Activated CD4-positive, alpha-beta T cell treated with anti-CD3 and anti-CD28 coated beads, Interleukin-10, Interleukin-2, amounts not matched to agents 100 ng/mL and 50 ng/mL, durations not matched to agents 16 hours and 8 hours (primary cell): ENCODE measurements at regions not wholly inside any gene's neighbourhood (a gene's known extent, or its start where the extent isn't known, plus 50 kb on each side); places are given as distances from the start of the nearest gene placed in this dataset.
"Not testable (repeated sequence)": the region's sequence is repeated elsewhere in the genome, so short reads cannot be mapped to it uniquely, and the experiment has no call there.

Source experiments
- DNase-seq: peaks from one replicate; pipeline ENCODE4 v3.0.0-alpha.2; 2020

- no peak for DNase-seq
These were observed 1729.9 kb upstream of the PCDH10 start for GRCh38 chr4:131419147-131419546.

DNA sequence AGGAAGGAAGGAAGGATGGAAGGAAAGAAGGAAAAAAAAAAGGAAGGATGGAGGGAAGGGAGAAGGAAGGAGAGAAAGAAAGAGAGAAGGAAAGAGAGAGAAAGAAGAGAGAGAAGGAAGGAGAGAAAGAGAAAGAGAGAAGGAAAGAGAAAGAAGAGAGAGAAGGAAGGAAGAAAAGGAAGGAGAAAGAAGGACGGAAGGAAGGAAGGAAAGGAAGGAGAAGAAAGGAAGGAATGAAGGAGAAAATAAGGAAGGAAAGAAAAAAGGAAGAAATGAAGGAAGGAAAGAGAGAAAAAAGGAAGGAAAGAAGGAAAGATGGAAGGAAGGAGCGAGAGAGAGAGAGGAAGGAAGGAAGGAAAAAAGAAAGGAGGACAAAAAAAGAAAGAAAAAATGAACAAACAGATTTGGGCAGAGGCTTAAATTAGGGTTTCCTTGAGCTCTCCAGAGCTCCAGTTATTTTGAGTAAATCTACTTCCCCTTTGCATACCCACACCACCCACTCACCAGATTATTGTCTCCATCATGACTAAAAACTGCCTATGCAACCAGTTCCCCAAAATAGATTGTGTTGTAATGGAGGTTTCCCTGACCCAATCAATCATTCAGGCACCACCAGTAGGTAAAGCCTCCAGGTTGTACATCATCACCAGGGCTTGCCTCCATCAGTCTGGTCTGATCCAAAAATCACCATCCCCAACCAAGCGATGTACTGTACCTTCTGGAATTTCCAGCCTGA is 1722.9 kb upstream of the PCDH10 start:
- DNase-seq: no peak

DNA sequence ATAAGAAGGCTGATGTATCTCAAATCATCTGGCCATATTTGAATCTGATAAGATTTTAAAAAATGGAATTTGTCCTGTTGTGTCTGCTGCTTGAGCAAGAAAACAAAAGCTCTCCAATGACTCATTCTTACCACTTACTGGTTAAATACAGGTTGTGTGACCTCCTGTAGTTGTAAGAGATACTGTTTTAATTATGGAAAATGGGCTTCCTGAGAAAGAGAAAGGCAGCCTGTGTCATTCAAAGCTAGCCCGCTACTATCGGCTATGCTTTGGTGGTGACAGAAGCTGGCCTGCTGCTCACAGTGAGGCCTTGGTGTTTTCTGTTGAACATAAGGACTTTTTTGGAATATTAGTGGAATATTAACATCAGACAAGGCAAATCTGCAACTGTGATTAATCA is 1722.1 kb upstream of the PCDH10 start:
- DNase-seq: no peak

GRCh38 chr4:131430302-131430701 is 1718.8 kb upstream of the PCDH10 start:
- DNase-seq: no peak

- no peak for DNase-seq
These were observed 1707.9 kb upstream of the PCDH10 start for GRCh38 chr4:131441004-131441688.

- no peak for DNase-seq
These were observed 1701.2 kb upstream of the PCDH10 start for GRCh38 chr4:131447883-131448282.

DNA sequence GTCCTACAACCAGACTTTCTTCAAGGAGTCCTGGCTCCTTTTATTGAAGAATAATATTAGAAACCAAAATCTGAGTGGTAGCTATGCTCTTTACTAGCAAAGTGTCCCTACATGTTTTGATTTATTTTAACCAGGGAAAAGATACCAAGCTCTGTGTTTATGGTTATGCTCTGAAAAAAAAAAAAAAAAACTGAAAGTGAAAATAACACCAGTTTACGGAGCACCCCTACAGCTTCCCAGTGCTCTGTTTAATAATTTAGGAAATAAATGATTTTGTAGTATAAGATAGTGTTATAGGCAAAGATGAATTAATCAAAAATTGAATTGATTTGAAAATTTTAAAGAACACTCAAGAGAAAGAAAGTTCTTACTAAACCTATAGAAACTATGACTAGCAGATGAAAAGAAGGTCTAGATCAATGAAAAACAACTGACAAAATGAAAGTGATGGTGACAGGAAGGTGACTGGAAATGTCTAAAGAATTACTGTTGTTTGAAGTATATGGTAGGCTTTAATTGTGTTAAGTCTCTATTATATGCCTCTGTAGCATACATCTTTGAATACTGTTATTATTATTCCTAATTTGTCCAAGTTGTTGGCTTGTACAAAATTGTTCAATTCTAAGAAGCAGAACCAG is 1698.4 kb upstream of the PCDH10 start:
- no peak for DNase-seq

DNA sequence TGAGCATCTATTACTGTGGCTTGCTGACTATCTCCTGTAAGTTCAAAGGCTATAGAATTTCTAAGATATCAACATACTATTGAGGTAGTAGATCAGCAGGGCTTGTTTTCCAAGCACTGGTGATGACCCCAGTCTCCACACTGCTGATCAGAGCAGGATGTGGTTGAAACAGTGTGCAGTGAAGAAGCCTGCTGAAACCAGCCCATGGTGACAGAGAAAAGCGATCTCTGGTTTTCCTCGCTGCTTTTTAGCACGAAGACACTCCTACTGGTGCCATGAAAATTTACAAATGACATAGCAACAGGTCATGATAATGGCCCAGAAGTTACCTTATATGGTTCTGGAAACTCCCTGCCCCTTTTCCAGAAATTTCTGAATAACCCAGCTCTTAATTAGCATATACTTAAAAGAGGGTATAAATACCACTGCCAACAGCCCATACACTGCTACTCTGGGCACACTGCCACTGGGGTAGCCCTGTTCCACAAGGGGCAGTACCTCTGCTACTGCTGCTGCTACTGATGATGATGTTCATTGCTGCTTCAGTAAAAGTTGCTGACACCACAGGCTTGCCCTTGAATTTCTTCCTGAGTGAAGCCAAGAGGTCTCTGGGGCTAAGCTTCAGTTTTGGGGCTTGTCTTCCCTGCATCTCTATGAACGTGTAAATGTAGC is 1689.5 kb upstream of the PCDH10 start:
- no peak for DNase-seq

DNA sequence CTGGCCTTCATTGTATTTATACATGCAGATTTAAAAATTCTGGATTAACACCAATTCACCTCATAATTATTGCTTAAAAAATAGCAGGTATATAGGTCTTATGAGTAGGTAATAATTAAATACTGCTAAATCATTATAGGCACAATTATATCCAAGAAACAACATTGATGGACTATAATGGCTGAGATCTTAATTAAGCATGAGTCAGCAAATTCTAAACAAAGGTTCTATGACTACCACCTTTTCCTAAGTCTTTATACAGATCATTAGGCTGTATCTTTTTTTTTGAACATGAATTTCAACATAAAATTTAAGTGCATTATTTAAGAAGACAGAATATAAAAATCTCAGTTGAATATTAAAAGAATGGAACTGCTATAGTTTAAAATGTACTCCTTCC is 1678.7 kb upstream of the PCDH10 start:
- DNase-seq: no peak

- DNase-seq: no peak
These were observed 1660.3 kb upstream of the PCDH10 start for GRCh38 chr4:131488772-131489171.

DNA sequence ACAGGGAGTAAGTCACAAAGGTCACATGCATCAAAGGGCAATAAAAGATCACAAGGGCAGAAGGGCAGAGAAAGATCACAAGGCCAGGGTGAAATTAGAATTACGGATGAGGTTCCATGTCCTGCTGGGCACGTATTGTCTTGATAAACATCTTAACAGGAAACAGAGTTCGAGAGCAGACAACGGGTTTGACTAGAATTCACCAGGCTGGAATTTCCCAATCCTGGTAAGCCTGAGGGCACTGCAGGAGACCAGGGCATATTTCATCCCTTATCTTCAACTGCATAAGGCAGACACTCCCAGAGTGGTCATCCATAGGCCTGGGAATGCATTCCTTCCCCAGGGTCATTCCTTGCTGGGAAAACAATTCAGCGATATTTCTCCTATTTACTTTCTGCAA is 1652.9 kb upstream of the PCDH10 start:
- DNase-seq: not testable (repeated sequence)

GRCh38 chr4:131499141-131499873 is 1649.8 kb upstream of the PCDH10 start:
- no peak for DNase-seq

GRCh38 chr4:131509521-131509920 is 1639.6 kb upstream of the PCDH10 start:
- DNase-seq: no peak

- DNase-seq: no peak
These were observed 1622.4 kb upstream of the PCDH10 start for GRCh38 chr4:131526686-131527085.

DNA sequence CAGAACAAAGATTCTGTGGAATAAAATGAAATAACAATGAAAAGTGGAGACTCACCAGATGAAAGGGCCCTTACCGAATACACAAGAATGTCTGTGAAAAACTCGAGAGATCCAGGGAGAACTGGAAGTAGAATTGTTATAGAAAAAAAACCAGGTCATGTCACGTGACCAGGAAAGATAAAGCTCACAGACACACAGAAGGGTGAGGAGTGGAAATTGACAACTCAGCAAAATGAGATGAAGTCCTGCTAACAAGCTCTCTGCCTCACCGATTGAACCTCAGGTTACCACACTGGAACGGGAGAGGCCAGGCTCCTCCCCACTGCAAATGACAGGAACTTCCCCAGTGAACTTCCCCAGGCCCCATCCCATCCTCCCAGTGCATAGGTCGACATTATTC is 1618.0 kb upstream of the PCDH10 start:
- no peak for DNase-seq

GRCh38 chr4:131534944-131535645 is 1614.0 kb upstream of the PCDH10 start:
- DNase-seq: no peak

DNA sequence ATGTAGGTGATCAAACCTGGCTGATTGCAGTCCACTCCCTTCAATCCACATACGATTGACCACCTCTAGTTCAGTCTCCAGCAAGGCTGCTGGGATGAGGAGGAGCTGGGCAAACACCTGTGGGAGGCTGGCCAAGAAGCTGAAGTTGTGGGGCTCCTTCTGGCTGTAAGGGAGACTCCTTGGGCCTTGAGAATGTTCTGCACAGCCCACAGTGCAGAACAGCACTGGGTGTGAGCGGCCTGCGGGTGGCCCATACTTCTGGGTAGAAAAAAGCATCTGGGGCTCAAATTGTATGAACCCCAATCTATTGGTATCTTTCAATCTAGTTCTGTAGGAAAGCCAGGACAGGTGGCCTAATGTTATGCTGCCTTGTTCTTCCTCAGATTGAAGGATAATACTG is 1608.8 kb upstream of the PCDH10 start:
- no peak for DNase-seq

- no peak for DNase-seq
These were observed 1601.5 kb upstream of the PCDH10 start for GRCh38 chr4:131547506-131547981.

DNA sequence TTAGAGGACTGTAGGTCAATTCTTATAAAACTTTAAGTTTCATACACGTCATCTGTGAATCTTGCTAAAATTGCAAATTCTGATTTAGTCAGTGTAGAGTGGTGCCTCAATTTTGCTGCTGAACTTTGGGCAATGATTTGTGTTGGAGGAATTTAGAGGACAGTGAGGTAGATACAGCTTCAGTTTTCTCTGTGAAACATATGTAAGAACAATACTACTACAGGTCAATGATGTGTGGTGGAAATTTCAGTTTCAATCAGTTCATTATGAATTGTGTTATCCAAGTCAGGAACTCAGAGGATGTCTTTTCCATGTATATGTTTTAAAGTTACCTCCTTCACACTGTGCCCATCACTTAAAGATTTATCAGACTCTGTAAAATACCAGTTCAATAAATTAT is 1597.8 kb upstream of the PCDH10 start:
- no peak for DNase-seq

DNA sequence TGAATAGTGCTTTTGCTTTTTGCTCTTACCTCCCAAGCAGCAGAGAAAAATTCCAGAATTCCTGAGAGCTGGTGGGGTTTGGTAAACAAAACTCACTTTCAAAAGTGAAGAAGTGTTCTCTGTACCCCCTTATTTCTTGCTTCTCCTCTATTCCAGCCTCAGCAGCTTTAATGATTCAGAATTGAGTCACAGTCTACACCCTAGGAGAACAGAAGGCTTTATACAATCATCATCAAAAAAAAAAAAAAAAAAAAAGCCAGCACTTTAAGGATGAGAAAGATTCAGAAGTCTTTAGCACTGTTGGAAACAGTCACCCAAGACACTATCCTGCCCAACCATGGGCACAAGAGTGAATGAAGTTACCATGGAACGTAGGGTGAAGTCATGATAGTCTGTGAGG is 1583.1 kb upstream of the PCDH10 start:
- no peak for DNase-seq

DNA sequence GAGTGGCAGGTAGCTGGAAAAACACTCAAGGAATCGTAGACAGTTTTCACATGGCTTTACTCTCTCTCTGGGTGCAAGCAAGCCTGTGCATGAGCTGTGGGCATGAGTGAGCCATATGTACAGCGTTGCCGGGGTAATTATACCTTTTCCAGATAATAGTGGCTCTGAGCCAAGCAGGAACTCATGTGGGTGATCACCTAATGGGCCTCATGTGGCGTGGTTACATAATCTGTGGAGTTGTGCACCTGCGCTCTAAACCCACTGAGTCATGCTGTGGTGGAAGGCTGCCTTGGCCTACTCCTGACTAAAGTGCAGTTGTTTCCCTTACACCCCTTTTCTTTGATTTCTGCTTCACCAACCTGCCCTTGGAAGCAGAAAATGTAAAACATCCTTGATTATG is 1564.5 kb upstream of the PCDH10 start:
- no peak for DNase-seq

DNA sequence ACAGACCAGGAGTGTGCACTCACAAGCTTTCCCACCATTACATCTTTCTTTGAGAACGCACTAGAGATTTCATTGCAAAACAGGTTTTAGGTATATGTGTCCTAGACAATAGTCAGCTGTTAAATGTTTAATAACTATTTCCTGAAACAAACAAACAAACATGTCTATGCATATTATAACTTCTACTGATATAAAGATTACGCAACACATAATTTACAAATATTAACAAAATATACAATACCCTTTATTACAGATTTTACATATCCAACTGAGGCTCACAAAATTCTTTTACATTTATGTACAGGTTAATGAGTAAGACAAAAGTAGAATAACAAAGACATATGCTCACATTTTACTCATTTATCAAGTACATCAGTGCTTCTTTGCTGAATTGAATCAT is 1554.0 kb upstream of the PCDH10 start:
- DNase-seq: no peak
